Keratinocyte (primary cell): ENCODE measurements at regions not wholly inside any gene's neighbourhood (a gene's known extent, or its start where the extent isn't known, plus 50 kb on each side); places are given as distances from the start of the nearest gene placed in this dataset.
"Not testable (repeated sequence)": the region's sequence is repeated elsewhere in the genome, so short reads cannot be mapped to it uniquely, and the experiment has no call there.

ENCODE experiments used
- DNase-seq: peaks from one replicate; pipeline ENCODE4 v3.0.0-alpha.2; 2011; ENCODE audit warnings: low read depth, missing footprints, low spot score
- FAIRE-seq: peaks from 2 replicates; lab custom pipeline; 2011; peaks lifted over from hg19 to GRCh38; lab: Jason Lieb, UNC
- H2AFZ ChIP-seq: 2 replicates; pipeline ENCODE4 v1.6.0; 2012; ENCODE audit warnings: low read length, control low read depth, inconsistent platforms; ENCODE audit not compliant: control insufficient read depth
- H3K27ac ChIP-seq: 2 replicates; pipeline ENCODE4 v1.5.1; 2011; ENCODE audit warnings: low read length; ENCODE audit not compliant: control insufficient read depth, insufficient read depth
- H3K27me3 ChIP-seq: 3 replicates; pipeline ENCODE4 v1.6.0; 2011; ENCODE audit warnings: low read length; ENCODE audit not compliant: control insufficient read depth, insufficient read depth; ENCODE audit errors: extremely low read depth
- H3K36me3 ChIP-seq, 2 experiments: 2 replicates in 1 of 2; 3 replicates in 1 of 2; pipeline ENCODE4 v1.5.1; 2011; ENCODE audit warnings: low read length in 2 of 2, mild to moderate bottlenecking in 1 of 2; ENCODE audit not compliant: control insufficient read depth in 2 of 2, insufficient read depth in 2 of 2; ENCODE audit errors: extremely low read depth in 1 of 2
- H3K4me1 ChIP-seq: 3 replicates; pipeline ENCODE4 v1.5.1; 2011; ENCODE audit warnings: low read length; ENCODE audit not compliant: control insufficient read depth, insufficient read depth; ENCODE audit errors: extremely low read depth
- H3K4me2 ChIP-seq: 3 replicates; pipeline ENCODE4 v1.6.0; 2011; ENCODE audit warnings: low read depth, low read length; ENCODE audit not compliant: control insufficient read depth, insufficient read depth; ENCODE audit errors: extremely low read depth
- H3K4me3 ChIP-seq, 3 experiments: fragments of 200-600 bp in 1 of 3; sonication (generic) in 1 of 3; 2 replicates in 2 of 3; 3 replicates in 1 of 3; pipeline ENCODE4 v1.5.1; 2011 to 2016; ENCODE audit warnings: low read length in 3 of 3, mild to moderate bottlenecking in 3 of 3, control low read depth in 2 of 3, inconsistent platforms in 1 of 3, low read depth in 1 of 3, mixed read lengths in 1 of 3, mixed run types in 1 of 3, moderate library complexity in 1 of 3; ENCODE audit not compliant: control insufficient read depth in 2 of 3, insufficient read depth in 2 of 3; ENCODE audit errors: extremely low read depth in 1 of 3
- H3K79me2 ChIP-seq: 2 replicates; pipeline ENCODE4 v1.6.0; 2012; ENCODE audit warnings: low read length; ENCODE audit not compliant: control insufficient read depth, insufficient read depth
- H3K9ac ChIP-seq: 3 replicates; pipeline ENCODE4 v1.6.0; 2011; ENCODE audit warnings: low read length; ENCODE audit not compliant: control insufficient read depth, insufficient read depth; ENCODE audit errors: extremely low read depth
- H3K9me1 ChIP-seq: 3 replicates; pipeline ENCODE4 v1.6.0; 2011; ENCODE audit warnings: low read length; ENCODE audit not compliant: control insufficient read depth, insufficient read depth; ENCODE audit errors: extremely low read depth
- H3K9me3 ChIP-seq: 2 replicates; pipeline ENCODE4 v1.5.1; 2012; ENCODE audit warnings: low read depth, low read length; ENCODE audit not compliant: control insufficient read depth
- H4K20me1 ChIP-seq: 3 replicates; pipeline ENCODE4 v1.6.0; 2011; ENCODE audit warnings: low read length; ENCODE audit not compliant: control insufficient read depth, insufficient read depth; ENCODE audit errors: extremely low read depth
- CTCF ChIP-seq, 3 experiments: IDR thresholded peaks in 1 of 3; conservative IDR thresholded peaks in 1 of 3; optimal IDR thresholded peaks in 1 of 3; 2 replicates in 2 of 3; 3 replicates in 1 of 3; pipeline versions ENCODE3 to v1.5.1; 2011; ENCODE audit warnings: low read length in 3 of 3, mild to moderate bottlenecking in 3 of 3, moderate library complexity in 2 of 3, control low read depth in 1 of 3, inconsistent platforms in 1 of 3; ENCODE audit not compliant: insufficient read depth in 2 of 3; ENCODE audit errors: extremely low read depth in 1 of 3
- EZH2 ChIP-seq: IDR thresholded peaks from one replicate; pipeline ENCODE4 v1.6.1; 2012; ENCODE audit warnings: inconsistent platforms, mild to moderate bottlenecking, low read length, moderate library complexity
- dilution Hi-C: fragments of 300-500 bp; cut with MboI; formaldehyde crosslinking; loops from one replicate; pipeline ENCODE4 v1.7.0; 2020; ENCODE audit warnings: low sequenced_read_pairs; ENCODE audit not compliant: extremely low pct_ligation_motif_present

- Histone ChIP-seq H3K4me2 (peak overlapping the region; percentile 46), H3K36me3 (no peaks in the 10 kb centered on the region), H3K27ac (no peak overlapping the region), H3K9ac (no peak overlapping the region), H3K9me3 (no peaks in the 10 kb centered on the region), H3K4me3 (no peak overlapping the region), H3K27me3 (no peaks in the 10 kb centered on the region), H3K79me2 (no peaks in the 10 kb centered on the region), H3K4me1 (peaks cover 9% of the 10 kb centered on the region), H2AFZ (peak overlapping the region; percentile 76), H4K20me1 (no peaks in the 10 kb centered on the region), H3K9me1 (no peaks in the 10 kb centered on the region)
- DNase-seq: no peak
- FAIRE-seq: peak; percentile 5
- TF ChIP-seq EZH2 (no peak), CTCF (optimal IDR thresholded peaks at IDR 0.05 in 1 of 3, IDR thresholded peaks at IDR 0.05 in 1 of 3, conservative IDR thresholded peaks at IDR 0.05 in 1 of 3; ENCODE audit: extremely low read depth in 1 of 3, insufficient read depth in 2 of 3, low read length in 3 of 3) (no peak)
- dilution Hi-C loops: no loop called here
These were observed 123.2 kb downstream of the TFAP2C start for GRCh38 chr20:56752274-56752673.

- dilution Hi-C loops: no loop called here
These were observed 126.1 kb downstream of the TFAP2C start for GRCh38 chr20:56755201-56755600.

GRCh38 chr20:56756658-56757057 lies 127.6 kb downstream of the TFAP2C start:
- H3K9me1 ChIP-seq, H3K4me3 ChIP-seq, DNase-seq, H4K20me1 ChIP-seq, H3K9me3 ChIP-seq, H3K79me2 ChIP-seq, H3K36me3 ChIP-seq, H3K9ac ChIP-seq, H3K27me3 ChIP-seq, H3K4me1 ChIP-seq, FAIRE-seq, H2AFZ ChIP-seq, dilution Hi-C loops, H3K27ac ChIP-seq, H3K4me2 ChIP-seq: not testable (repeated sequence)

More at GRCh38 chr20:56755201-56755600, 126.1 kb downstream of the TFAP2C start:
- Histone ChIP-seq H3K9me3 (no peaks in the 10 kb centered on the region), H3K27me3 (no peaks in the 10 kb centered on the region), H3K79me2 (no peaks in the 10 kb centered on the region), H3K9ac (no peak overlapping the region), H3K4me1 (peaks cover 9% of the 10 kb centered on the region), H4K20me1 (no peaks in the 10 kb centered on the region), H3K4me3 (no peak overlapping the region), H2AFZ (no peak overlapping the region), H3K9me1 (no peaks in the 10 kb centered on the region), H3K4me2 (no peak overlapping the region), H3K27ac (no peak overlapping the region), H3K36me3 (no peaks in the 10 kb centered on the region)
- TF ChIP-seq EZH2 (no peak), CTCF (optimal IDR thresholded peaks at IDR 0.05 in 1 of 3, IDR thresholded peaks at IDR 0.05 in 1 of 3, conservative IDR thresholded peaks at IDR 0.05 in 1 of 3; ENCODE audit: extremely low read depth in 1 of 3, insufficient read depth in 2 of 3, low read length in 3 of 3) (no peak)
- FAIRE-seq: no peak
- DNase-seq: no peak
